Colonic mucosa (tissue), 4 donors: ENCODE measurements at regions not wholly inside any gene's neighbourhood (a gene's known extent, or its start where the extent isn't known, plus 50 kb on each side); places are given as distances from the start of the nearest gene placed in this dataset.

Experiments used
- DNase-seq: peaks from one replicate; pipeline ENCODE4 v3.0.0-alpha.2; 2020
- H3K27ac ChIP-seq: fragments of 200-600 bp; one replicate; pipeline ENCODE4 v1.8.0; 2021
- H3K27me3 ChIP-seq: fragments of 200-600 bp; one replicate; pipeline ENCODE4 v1.8.0; 2021
- H3K36me3 ChIP-seq: fragments of 200-600 bp; one replicate; pipeline ENCODE4 v1.8.0; 2021
- H3K4me1 ChIP-seq: fragments of 200-600 bp; one replicate; pipeline ENCODE4 v1.8.0; 2021; ENCODE audit warnings: mild to moderate bottlenecking
- H3K4me3 ChIP-seq: fragments of 200-600 bp; one replicate; pipeline ENCODE4 v1.8.0; 2021
- H3K9ac ChIP-seq, 2 donors: one replicate each; pipeline ENCODE4 v1.7.0; 2013; ENCODE audit warnings: control low read depth in 2 of 2, low read depth in 2 of 2, low read length in 2 of 2
- H3K9me3 ChIP-seq: fragments of 200-600 bp; one replicate; pipeline ENCODE4 v1.8.0; 2021
- intact Hi-C: fragments of 100-400 bp; cut with DNase I; formaldehyde crosslinking; loops from one replicate; pipeline ENCODE4 v1.14.1; 2022
- TF ChIP-seq, protein P1 (sequence below): fragments of 200-600 bp; IDR thresholded peaks from one replicate; pipeline ENCODE4 v1.8.0; 2022; ENCODE audit warnings: antibody characterized with exemption, mild to moderate bottlenecking
- donor health status: healthy.
- donor health status: DM: no; HTN: no; CAD: no.
- donor health status: DM: no; HTN: no; CAD: no.

- Histone ChIP-seq H3K9ac (no peak overlapping the region), H3K9me3 (no peaks in the 10 kb centered on the region), H3K27ac (no peak overlapping the region), H3K4me1 (no peaks in the 10 kb centered on the region), H3K36me3 (no peaks in the 10 kb centered on the region), H3K27me3 (no peaks in the 10 kb centered on the region), H3K4me3 (no peak overlapping the region)
- intact Hi-C loops = no loop called here
- no peak for DNase-seq
- TF ChIP-seq, protein P1, sequence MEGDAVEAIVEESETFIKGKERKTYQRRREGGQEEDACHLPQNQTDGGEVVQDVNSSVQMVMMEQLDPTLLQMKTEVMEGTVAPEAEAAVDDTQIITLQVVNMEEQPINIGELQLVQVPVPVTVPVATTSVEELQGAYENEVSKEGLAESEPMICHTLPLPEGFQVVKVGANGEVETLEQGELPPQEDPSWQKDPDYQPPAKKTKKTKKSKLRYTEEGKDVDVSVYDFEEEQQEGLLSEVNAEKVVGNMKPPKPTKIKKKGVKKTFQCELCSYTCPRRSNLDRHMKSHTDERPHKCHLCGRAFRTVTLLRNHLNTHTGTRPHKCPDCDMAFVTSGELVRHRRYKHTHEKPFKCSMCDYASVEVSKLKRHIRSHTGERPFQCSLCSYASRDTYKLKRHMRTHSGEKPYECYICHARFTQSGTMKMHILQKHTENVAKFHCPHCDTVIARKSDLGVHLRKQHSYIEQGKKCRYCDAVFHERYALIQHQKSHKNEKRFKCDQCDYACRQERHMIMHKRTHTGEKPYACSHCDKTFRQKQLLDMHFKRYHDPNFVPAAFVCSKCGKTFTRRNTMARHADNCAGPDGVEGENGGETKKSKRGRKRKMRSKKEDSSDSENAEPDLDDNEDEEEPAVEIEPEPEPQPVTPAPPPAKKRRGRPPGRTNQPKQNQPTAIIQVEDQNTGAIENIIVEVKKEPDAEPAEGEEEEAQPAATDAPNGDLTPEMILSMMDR = no peak
Measured at GRCh38 chr4:57249083-57249482, 138.9 kb upstream of the IGFBP7 start.

- H3K36me3 ChIP-seq = no peaks in the 10 kb centered on the region
- TF ChIP-seq, protein P1 = no peak
- no peaks in the 10 kb centered on the region for H3K4me1 ChIP-seq
- no peak overlapping the region for H3K4me3 ChIP-seq
- no peak for DNase-seq
- H3K27ac ChIP-seq = no peak overlapping the region
- H3K9me3 ChIP-seq = no peaks in the 10 kb centered on the region
- H3K9ac ChIP-seq = no peak overlapping the region
- intact Hi-C loops = no loop called here
- no peaks in the 10 kb centered on the region for H3K27me3 ChIP-seq
Measured at GRCh38 chr4:57243076-57243475, 132.9 kb upstream of the IGFBP7 start.

- Histone ChIP-seq H3K9me3 (no peaks in the 10 kb centered on the region), H3K9ac (no peak overlapping the region), H3K36me3 (no peaks in the 10 kb centered on the region), H3K4me3 (no peak overlapping the region), H3K27ac (no peak overlapping the region), H3K27me3 (no peaks in the 10 kb centered on the region), H3K4me1 (no peaks in the 10 kb centered on the region)
- TF ChIP-seq, protein P1 = no peak
- no peak for DNase-seq
- intact Hi-C loops = no loop called here
Measured at GRCh38 chr4:57234252-57234775, 124.1 kb upstream of the IGFBP7 start.

DNA sequence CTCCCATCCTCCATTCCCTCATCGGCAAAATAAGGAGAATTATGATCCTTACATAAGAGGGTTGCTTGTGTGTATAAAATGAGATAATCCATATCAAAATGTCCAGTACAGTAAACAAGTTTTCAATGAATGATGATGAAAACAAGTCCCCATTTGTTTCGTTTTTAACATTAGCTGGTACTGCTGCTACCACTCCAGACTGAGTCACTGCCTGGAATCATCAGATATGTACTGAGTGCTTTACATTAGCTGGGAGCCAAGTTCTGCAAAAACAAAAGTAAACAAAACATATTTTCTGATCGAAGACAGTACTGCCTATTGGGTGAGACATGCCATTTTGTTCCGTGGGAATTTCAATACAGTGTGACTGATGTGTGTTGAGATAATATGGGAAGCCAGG lies 123.2 kb upstream of the IGFBP7 start:
- no peak overlapping the region for H3K27ac ChIP-seq
- TF ChIP-seq, protein P1 = no peak
- no peak overlapping the region for H3K4me3 ChIP-seq
- H3K9me3 ChIP-seq = no peaks in the 10 kb centered on the region
- no peaks in the 10 kb centered on the region for H3K4me1 ChIP-seq
- DNase-seq = no peak
- H3K27me3 ChIP-seq = no peaks in the 10 kb centered on the region
- intact Hi-C loops = no loop called here
- H3K9ac ChIP-seq = no peak overlapping the region
- H3K36me3 ChIP-seq = no peaks in the 10 kb centered on the region

DNA sequence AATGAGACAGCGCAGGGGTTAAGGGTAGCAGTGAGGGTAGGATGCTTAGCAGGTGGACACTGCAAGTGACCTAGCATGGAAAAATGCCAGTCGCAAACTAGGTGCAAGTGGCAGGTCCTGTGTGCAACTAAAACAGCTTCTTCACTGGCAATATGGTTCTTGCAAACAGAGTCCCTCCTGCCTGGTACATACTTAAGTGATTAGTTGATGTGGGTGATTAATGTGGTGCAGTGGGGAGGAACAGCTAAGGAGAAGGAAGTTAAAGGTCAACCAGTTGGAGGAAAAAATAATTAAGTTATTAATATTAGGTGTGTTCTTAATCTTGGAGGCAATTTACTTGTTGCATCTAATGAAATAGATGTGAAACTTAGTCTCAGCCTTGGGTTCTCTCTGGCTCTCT lies 121.6 kb upstream of the IGFBP7 start:
- H3K9ac ChIP-seq = no peak overlapping the region
- no peaks in the 10 kb centered on the region for H3K9me3 ChIP-seq
- no peaks in the 10 kb centered on the region for H3K27me3 ChIP-seq
- no peaks in the 10 kb centered on the region for H3K4me1 ChIP-seq
- H3K36me3 ChIP-seq = no peaks in the 10 kb centered on the region
- H3K4me3 ChIP-seq = no peak overlapping the region
- TF ChIP-seq, protein P1 = no peak
- no peak overlapping the region for H3K27ac ChIP-seq
- no peak for DNase-seq
- intact Hi-C loops = no loop called here

DNA sequence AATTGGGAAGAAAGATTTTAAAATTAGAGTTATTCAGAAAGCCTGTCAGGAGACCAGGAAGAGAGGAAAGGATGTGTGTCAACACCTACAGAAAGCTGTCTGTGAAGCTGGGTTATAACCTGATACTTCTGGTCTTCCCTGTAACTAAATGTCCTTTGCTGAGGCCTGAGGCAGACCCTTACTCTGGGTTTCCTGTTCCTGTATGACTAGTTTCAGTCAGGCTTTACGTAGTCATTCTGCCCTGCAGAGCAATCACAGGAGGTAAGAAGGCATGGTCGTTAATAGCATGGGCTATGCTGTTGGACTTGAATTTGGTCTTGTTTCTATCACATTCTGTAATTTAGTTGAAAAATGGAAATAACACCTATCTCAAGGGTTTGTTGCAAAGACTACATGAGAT lies 110.5 kb upstream of the IGFBP7 start:
- no peaks in the 10 kb centered on the region for H3K4me1 ChIP-seq
- no peaks in the 10 kb centered on the region for H3K9me3 ChIP-seq
- TF ChIP-seq, protein P1 = no peak
- no peak for DNase-seq
- H3K4me3 ChIP-seq = no peak overlapping the region
- intact Hi-C loops = no loop called here
- no peaks in the 10 kb centered on the region for H3K27me3 ChIP-seq
- no peaks in the 10 kb centered on the region for H3K36me3 ChIP-seq
- H3K27ac ChIP-seq = no peak overlapping the region
- H3K9ac ChIP-seq = no peak overlapping the region
